22Rv1 (cell line): ENCODE measurements at regions not wholly inside any gene's neighbourhood (a gene's known extent, or its start where the extent isn't known, plus 50 kb on each side); places are given as distances from the start of the nearest gene placed in this dataset.

ENCODE experiments used
- H3K27ac ChIP-seq: fragments of 450-650 bp; 2 replicates; pipeline ENCODE4 v1.5.1; 2017
- ZFX ChIP-seq: fragments of 450-650 bp; IDR thresholded peaks from 2 replicates; pipeline ENCODE4 v1.6.1; 2017; ENCODE audit warnings: antibody characterized with exemption, borderline replicate concordance
- TF ChIP-seq, protein P1 (sequence below): fragments of 450-650 bp; IDR thresholded peaks from 2 replicates; pipeline ENCODE4 v1.5.1; 2017; ENCODE audit warnings: mild to moderate bottlenecking

GRCh38 chr3:96430079-96430478 is 384.3 kb upstream of the EPHA6 start:
- TF ChIP-seq ZFX: no peak
- TF ChIP-seq, protein P1, sequence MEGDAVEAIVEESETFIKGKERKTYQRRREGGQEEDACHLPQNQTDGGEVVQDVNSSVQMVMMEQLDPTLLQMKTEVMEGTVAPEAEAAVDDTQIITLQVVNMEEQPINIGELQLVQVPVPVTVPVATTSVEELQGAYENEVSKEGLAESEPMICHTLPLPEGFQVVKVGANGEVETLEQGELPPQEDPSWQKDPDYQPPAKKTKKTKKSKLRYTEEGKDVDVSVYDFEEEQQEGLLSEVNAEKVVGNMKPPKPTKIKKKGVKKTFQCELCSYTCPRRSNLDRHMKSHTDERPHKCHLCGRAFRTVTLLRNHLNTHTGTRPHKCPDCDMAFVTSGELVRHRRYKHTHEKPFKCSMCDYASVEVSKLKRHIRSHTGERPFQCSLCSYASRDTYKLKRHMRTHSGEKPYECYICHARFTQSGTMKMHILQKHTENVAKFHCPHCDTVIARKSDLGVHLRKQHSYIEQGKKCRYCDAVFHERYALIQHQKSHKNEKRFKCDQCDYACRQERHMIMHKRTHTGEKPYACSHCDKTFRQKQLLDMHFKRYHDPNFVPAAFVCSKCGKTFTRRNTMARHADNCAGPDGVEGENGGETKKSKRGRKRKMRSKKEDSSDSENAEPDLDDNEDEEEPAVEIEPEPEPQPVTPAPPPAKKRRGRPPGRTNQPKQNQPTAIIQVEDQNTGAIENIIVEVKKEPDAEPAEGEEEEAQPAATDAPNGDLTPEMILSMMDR: no peak

GRCh38 chr3:96434651-96435050 is 379.7 kb upstream of the EPHA6 start:
- no peak for TF ChIP-seq ZFX
- TF ChIP-seq, protein P1: no peak
- H3K27ac ChIP-seq: no peak overlapping the region

More at GRCh38 chr3:96430079-96430478, 384.3 kb upstream of the EPHA6 start:
- no peak overlapping the region for H3K27ac ChIP-seq

GRCh38 chr3:96449346-96449745 is 365.0 kb upstream of the EPHA6 start:
- no peak for TF ChIP-seq ZFX
- TF ChIP-seq, protein P1: no peak
- peak overlapping the region; percentile 40; the same call in 1 of the 2 replicates for H3K27ac ChIP-seq

DNA sequence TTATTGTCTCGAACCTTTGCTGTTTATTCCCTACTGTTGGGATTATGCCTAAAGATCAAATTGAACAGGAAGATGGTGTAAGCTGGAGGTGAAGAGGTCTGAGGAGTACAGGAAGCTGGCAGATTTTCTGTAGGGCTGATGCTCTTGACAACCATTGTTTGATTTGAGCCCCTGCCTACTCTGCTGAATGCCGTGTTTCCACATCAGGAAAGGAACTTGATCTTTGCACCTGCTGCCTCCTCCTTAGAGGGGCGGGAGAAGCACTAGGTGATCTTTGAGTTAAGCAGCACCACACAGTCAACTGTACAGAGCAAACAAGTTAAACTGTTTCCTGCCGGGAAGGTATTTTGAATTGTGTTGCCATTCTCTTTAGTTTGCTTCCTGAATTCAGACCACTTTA is 364.6 kb upstream of the EPHA6 start:
- peak overlapping the region; percentile 40 for H3K27ac ChIP-seq
- TF ChIP-seq ZFX: no peak
- TF ChIP-seq, protein P1: no peak

DNA sequence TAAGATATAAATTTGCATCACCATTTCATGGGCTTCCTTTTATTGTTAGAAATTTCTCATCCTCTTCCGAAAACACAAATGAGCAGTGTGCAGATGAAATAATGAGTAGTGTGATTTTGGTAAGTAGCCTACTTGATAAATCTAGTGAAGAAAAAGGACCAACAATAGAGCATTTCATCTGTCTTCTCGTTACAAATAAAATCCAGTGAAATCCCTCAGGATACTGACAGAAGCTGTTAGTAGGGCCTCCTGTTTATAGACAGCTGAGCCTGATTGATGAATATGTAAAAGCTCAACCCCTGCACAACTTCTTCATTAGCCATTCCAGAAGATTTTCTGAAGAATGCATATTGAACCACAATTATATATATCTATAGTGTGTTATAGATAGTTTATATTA is 363.7 kb upstream of the EPHA6 start:
- H3K27ac ChIP-seq: no peak overlapping the region
- no peak for TF ChIP-seq ZFX
- TF ChIP-seq, protein P1: no peak

DNA sequence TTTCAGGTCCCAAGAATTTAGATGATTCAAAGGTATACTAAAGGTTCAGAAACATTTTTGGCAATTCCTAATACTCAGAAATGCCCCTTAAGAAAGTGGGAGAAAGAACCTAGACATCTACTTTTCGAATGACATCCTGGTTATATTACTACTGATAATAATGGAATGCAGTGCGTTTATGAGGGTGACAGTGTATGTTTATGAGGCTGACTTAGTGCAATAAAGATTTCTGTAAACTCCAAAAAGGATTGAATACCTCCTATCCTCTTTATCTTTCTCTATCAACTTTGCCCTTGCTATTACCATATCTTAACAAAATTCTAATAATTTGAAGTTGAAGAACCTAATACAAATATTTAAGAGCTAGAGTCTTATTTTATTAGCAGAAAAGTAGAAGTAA is 348.9 kb upstream of the EPHA6 start:
- no peak overlapping the region for H3K27ac ChIP-seq
- no peak for TF ChIP-seq ZFX
- TF ChIP-seq, protein P1: no peak

DNA sequence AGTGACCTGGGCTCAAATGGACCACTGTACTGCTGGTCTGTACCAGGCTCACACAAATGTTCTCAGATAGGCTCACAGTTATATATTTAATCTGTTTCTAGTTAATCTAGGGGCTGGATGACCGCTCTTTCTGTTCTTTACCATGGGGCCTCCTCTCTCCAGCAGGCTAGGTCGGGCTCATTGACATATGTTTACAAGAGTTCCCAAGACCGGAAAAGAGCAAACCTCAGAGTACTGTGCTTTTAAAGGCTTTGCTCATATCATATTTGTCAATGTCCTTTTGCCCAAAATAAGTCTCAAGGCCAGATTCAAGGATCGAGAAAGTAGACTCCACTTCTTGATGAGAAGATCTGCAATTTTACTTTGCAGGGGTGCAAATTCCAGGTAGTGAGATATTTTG is 348.0 kb upstream of the EPHA6 start:
- TF ChIP-seq, protein P1: no peak
- no peak for TF ChIP-seq ZFX
- H3K27ac ChIP-seq: no peak overlapping the region
